SW480 (cell line): ENCODE measurements at regions not wholly inside any gene's neighbourhood (a gene's known extent, or its start where the extent isn't known, plus 50 kb on each side); places are given as distances from the start of the nearest gene placed in this dataset.
A peak's percentile ranks its signal among the peaks of the same experiment; 100 is the strongest.

Source experiments
- DNase-seq: peaks from one replicate; pipeline ENCODE4 v3.0.0-alpha.2; 2016; ENCODE audit warnings: low spot score

- DNase-seq: no peak
Measured at GRCh38 chr3:137061186-137061585, 103.4 kb downstream of the IL20RB start.

GRCh38 chr3:137062250-137062649, 104.5 kb downstream of the IL20RB start:
- DNase-seq: peak; percentile 8

GRCh38 chr3:137065381-137065780, 107.6 kb downstream of the IL20RB start:
- DNase-seq: no peak

GRCh38 chr3:137066092-137066491, 108.3 kb downstream of the IL20RB start:
- no peak for DNase-seq

GRCh38 chr3:137071104-137071503, 113.3 kb downstream of the IL20RB start:
- DNase-seq: no peak

GRCh38 chr3:137075020-137075419, 117.2 kb downstream of the IL20RB start:
- DNase-seq: no peak

GRCh38 chr3:137078040-137078439, 120.3 kb downstream of the IL20RB start:
- no peak for DNase-seq

- no peak for DNase-seq
Measured at GRCh38 chr3:137079571-137079970, 121.8 kb downstream of the IL20RB start.

GRCh38 chr3:137081711-137082110, 123.9 kb downstream of the IL20RB start:
- DNase-seq: no peak

GRCh38 chr3:137082763-137083162, 125.0 kb downstream of the IL20RB start:
- DNase-seq: no peak

- no peak for DNase-seq
Measured at GRCh38 chr3:137083332-137083731, 125.5 kb downstream of the IL20RB start.

GRCh38 chr3:137084586-137084985, 126.8 kb downstream of the IL20RB start:
- DNase-seq: no peak

GRCh38 chr3:137097386-137097785, 139.6 kb downstream of the IL20RB start:
- no peak for DNase-seq

GRCh38 chr3:137097852-137098251, 140.1 kb downstream of the IL20RB start:
- no peak for DNase-seq

- no peak for DNase-seq
Measured at GRCh38 chr3:137099364-137100219, 141.8 kb downstream of the IL20RB start.

- DNase-seq: no peak
Measured at GRCh38 chr3:137100326-137100725, 142.5 kb downstream of the IL20RB start.

GRCh38 chr3:137103739-137104138, 146.0 kb downstream of the IL20RB start:
- DNase-seq: no peak

GRCh38 chr3:137105277-137105977, 147.6 kb downstream of the IL20RB start:
- peak; percentile 59 for DNase-seq

GRCh38 chr3:137106612-137107240, 148.9 kb downstream of the IL20RB start:
- DNase-seq: no peak

- DNase-seq: no peak
Measured at GRCh38 chr3:137108699-137109440, 151.1 kb downstream of the IL20RB start.

GRCh38 chr3:137110392-137110996, 152.7 kb downstream of the IL20RB start:
- peak; percentile 64 for DNase-seq

GRCh38 chr3:137111497-137111896, 153.7 kb downstream of the IL20RB start:
- DNase-seq: no peak
